AG08396 (cell line): ENCODE measurements at regions not wholly inside any gene's neighbourhood (a gene's known extent, or its start where the extent isn't known, plus 50 kb on each side); places are given as distances from the start of the nearest gene placed in this dataset.

Source experiments
- DNase-seq: peaks from one replicate; pipeline ENCODE4 v3.0.0; 2012; ENCODE audit warnings: low spot score, mixed read lengths

DNA sequence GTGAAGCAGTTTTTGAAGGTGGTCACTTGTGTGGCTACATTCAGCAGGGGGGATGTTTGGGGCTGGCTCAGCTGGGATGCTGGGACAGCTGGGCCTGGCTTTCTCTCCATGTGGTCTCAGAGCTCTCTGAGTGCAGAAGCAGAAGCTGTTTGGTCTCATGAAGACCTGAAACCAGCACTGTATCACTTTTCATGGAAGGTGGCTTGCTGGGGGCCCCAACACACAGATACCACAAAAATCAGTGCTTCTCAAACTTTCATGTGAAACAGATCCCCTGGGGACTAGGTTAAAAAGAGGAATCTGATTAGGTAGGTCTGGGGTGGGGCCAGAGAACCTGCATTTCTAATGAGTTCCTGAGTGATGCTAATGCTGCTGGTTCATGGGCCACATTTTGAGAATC lies 347.3 kb downstream of the DHX35 start:
- DNase-seq: no peak

DNA sequence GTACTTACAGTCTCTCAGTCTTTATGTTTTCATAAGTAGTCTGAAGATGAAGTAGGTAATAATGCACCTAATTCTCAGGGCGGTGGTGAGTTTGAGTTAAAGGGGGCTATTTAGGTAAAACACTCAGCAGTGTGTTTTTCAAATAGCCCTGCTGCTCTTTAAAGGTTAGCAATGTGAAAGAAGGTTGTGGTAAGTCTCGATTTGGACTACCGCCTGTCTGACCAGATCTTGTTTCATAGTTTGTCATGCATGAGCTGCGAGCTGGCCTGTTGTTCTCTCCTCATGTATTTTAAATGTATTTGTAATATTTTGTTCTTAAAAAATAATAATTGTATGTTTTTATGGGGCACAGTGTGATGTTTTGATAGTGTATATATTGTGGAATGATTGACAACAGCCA lies 340.2 kb downstream of the DHX35 start:
- DNase-seq: no peak

DNA sequence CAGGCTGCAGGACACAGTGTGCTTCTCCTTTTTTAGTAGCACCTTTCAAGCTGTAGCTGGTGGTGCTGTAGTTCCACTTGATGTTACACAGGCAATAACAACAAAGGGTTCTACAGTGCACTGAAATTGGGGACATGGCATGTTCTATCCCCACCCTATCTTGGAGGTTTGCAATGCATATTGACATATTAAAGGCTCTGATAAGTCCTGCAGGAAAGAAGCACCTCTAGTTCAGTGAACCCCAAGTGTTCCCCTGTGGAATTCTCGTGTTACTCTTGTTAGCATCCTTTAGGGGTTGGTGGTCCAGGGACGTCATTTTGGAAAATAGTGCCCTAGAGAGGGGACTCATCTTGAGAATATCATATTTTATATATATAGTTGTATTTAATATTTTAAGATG lies 337.6 kb downstream of the DHX35 start:
- DNase-seq: no peak

DNA sequence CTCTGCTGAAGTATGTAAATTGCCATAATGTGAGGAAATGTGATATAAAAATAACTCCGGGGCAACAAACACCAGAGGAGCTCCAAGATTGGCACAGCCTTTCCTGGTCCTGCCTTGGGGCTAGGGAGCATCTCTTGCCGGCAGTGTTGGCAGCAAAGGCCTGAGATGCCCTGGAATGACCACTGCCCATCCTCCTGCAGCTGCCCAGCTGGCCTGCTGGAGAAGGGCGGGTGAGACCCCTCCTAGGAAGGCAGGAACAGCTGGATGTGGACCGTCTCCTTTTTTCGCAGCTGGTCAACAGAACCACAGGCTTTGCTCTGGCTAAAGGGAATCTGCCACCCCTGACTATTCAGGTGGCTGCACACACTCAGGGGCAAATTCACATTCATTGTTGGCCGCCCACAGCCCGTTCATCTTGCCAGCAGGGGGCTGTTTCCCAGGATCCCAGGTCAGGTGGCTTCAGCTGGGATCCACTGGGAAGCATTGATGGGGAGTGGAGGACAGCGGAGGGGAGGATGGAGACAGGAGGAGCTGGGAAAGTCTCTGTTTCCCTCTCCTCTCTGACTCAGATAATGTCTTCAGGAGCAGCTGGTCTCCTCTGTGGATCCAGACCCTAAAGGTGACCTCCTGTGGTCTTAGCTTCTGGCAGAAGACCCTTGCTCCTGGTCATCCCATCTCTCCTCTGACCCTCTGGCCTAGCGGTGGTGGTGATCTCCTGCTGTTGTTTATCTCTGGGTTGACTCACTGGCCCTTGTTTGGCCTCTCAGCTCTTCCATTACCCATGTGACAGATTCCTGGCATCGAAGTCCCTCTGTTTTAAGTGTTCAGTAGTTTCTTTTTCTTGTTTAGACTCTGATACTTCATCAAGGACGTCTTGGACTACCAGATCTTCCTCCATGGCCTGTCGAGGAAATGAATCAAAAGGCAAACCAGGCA lies 336.7 kb downstream of the DHX35 start:
- DNase-seq: no peak

DNA sequence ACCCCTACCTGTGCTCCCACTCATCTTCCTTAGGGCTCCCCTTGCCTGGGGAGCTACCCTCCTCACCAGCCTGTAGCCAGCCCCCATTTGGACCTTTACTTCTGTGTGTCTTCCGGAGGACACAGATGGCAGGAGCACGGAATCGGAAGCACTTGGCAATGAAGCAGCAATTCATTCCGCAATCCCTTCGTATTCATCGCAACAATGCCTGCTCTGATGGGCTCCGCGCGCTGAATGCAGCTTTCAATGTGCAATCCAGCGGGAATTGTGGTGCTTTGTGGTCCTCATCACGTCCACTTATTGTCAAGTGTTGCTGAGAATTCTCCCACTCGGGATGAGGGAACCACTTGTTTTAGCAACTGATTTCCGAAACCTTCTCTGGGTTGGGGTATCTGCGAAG lies 336.0 kb downstream of the DHX35 start:
- no peak for DNase-seq

DNA sequence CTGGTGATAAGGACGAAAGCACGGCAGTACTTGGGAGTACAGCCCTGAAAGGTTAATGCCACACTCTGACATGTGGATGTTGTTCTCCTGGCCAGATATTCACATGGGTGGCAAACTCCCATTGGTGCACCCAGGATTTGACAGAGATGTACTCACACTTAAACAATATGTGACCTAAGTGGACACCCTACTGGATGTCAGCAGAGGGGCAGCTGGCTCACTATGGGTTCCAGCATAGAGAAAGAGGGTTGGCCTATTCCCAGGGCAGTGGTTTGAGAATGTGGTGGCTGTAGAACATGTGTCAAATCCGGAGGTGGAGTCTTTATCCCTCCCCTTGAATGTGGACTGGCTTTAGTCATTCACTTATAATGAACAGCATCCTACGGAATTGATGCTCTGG lies 333.2 kb downstream of the DHX35 start:
- DNase-seq: no peak

DNA sequence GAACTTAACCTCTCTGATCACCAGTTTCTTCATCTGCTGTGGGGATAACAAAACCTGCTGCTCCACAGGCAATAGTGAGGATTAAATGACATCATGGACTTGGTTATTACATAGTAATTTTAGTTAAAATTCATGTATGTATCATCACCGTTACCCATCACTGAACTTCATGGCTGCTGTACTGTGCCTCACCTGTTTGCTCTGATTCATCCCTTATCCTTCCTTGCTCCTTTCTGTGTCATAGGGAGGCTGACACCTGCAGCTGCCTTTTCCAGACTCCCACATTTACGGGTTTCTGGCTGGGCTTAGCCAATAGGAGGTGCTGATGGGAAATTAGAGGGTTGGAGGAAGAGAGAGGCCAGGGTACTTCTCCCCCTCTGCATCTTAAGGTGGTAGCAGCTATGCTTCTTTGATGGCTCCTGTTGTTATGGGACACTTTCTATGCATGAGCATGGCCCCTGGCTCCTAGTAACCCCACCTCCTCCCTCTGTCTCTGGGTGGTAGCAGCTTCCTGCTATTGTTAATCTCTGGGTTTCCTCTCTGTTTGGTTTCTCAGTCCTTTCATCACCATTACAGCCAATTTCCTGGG lies 332.1 kb downstream of the DHX35 start:
- no peak for DNase-seq

DNA sequence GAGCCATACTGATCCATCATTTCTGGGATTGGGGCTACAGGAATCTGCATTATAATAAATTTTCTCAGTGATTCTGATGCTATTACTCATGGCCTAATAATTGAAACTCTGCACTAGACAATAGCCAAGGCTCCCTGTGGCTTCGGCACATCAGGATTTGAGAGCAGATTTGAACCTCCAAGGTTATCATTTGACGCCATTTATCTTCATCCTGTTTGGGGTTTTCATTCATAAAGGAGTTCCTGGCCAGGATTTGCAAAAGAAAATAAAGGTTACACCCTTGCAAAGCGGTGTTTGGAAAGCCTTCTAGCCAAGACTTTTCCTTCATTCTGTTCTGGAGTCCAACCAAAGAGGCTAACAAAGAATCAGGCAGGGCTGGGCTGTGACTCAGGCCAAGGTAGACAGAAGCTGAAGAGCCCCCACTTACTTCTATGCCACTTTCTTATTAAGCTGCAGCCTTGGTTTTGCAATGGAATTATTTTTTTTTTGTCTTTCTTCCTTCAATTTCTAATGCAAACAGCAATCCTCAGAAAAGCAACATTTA lies 330.1 kb downstream of the DHX35 start:
- DNase-seq: no peak

DNA sequence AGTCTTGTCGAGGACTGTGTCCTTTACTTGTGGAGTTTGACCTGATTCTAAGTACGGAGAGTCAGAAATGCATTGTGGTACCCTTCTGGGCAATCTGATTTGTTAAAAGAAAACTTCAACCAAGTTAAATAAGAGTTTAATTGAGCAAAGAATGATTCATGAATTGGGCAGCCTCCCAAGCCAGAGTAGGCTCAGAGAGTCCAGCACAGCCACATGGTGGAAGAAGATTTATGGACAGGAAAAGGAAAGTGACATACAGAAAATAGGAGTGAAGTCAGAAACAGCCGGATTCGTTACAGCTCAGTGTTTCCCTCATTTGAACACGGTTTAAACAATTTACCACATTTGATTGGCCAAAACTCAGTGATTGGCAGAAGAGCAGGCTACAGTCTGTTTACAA lies 329.2 kb downstream of the DHX35 start:
- no peak for DNase-seq

DNA sequence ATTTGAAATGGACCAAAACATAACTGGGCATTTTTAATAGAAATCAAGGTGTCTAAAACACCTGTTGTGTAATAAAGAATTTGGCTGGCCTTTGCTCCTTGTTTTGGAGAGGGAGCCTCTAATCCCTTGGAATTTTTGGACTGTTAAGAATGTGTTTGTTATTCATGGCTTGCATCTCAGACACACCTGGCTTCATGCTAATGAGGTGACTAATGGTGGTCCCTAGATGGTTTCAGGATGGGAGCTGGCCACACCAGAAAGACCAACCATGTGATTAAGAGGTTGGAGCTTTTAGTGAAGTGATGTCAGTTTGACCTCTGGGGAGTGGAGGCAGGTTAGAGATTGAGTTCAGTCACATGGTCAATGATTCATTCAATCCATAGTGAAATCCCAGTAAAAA lies 328.4 kb downstream of the DHX35 start:
- DNase-seq: no peak

DNA sequence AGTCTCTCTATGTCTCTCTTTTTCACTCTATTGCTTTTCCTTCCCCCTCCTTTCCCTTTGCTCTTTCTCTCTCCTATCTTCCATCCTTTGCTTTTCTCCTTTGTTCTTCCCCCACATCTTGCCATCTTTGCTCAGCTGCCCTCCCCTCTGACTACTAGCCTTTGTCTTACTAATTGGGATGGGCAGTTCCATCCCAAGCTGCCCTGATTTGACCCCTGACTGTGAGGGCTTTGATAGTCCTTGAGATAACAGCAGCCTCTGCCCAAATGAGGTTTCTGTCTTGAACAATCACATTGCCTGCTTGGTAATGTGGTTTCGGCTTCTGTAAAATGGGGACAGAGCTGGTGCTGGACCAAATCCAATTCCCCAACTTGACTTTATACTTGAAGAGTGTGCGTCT lies 327.7 kb downstream of the DHX35 start:
- no peak for DNase-seq

DNA sequence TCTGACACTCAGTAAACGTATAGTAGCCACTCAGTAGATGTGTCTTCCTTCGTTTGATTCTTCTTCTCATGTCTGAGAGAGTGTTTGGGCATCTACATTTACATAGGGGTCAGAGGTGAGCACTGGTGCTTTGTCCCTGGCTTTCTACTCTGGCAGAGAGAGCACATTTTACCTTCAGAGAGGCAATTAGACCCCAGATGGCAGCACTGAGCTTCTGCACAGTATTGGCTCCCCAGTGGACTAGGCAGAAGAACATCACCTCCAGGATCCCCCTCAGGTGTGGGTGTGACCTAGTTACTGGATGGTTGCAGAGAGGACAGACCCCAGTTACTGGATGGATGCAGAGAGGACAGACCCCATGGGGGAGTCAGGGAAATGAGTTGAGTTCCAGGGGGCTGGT lies 327.2 kb downstream of the DHX35 start:
- DNase-seq: no peak

DNA sequence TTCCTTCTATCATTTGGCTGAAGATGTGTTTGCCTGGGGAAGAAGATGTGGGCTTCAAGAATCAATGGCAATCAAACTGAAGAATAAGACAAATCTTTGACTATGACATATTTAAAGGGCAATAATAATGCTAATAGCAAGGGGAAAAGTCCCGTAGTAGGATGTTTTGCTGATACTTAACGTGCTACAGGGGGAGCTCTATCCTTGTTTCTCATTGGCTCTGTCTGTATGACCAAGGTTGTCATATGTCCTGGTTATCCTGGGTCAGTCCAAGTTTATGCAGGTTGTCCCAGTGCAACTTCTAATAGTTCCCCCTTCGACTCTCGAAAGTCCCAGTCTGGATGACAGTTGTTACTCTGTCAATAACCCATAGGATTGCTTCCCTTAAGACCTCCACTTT lies 321.3 kb downstream of the DHX35 start:
- DNase-seq: no peak

DNA sequence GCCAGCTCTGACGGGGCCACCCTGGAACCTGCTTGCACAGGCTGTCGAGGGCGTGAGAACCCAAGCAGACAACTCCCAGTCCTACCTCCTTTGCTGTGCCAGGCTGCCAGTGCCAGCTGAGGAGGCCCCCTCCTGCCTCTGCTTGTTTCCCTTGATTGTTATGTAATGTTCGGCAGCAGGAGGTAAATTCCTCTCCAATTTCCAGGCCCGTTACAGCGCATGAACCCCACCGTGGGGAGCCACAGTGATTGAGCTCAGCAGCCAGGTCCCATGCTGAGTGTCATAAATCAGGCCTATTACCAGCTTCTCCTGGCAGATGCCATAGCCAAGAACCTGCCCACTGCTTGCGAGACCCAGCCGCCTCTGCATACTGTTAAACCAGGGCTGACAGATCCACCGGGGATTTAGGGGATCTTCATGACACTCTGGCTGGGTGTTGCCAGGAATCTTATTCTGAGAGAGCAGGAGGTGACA lies 320.5 kb downstream of the DHX35 start:
- no peak for DNase-seq

DNA sequence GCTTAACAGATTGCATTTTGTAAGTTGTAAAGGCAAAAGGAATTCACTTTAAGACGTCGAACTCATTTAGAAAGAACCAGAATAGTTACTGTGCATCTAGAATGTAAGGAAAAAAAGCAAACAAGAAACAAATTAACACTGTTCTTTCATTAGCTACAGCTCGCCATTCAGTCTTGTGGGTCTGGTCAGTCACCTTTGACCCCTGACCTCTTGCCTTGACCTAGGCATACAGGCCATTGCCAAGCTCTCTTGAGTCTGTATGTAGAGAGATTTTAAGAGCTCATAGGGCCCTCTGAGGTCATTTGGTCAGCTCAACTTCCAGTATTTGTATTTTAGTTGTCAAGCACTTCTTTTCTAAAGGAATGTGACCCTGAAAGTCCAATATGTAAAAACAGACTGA lies 318.7 kb downstream of the DHX35 start:
- no peak for DNase-seq

DNA sequence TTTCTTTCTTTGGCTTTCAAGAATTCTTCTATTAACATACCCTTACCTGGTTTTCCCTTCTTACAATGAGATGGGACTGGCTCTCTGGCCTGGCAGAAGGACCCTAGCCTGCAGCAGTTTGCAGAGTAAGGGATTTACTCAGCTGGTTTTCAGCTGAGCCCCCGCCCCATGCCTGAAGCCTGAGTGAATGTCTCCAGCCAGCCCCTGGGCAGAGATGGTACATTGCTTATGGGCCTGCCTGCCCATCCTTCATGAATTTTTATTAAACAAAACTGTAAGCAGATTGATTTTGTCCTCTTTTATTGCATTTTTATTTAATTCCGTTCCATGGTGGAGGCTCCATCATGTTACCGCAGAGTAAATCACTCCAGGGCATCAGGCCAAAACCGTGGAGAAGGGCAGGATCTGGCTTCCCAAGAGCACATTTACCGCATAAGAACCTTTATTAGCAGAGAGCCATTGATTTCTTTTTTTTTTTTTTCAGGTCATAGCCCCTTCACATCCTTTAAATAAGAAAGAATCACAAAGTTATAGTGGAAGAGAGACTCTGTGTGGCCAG lies 316.2 kb downstream of the DHX35 start:
- no peak for DNase-seq

DNA sequence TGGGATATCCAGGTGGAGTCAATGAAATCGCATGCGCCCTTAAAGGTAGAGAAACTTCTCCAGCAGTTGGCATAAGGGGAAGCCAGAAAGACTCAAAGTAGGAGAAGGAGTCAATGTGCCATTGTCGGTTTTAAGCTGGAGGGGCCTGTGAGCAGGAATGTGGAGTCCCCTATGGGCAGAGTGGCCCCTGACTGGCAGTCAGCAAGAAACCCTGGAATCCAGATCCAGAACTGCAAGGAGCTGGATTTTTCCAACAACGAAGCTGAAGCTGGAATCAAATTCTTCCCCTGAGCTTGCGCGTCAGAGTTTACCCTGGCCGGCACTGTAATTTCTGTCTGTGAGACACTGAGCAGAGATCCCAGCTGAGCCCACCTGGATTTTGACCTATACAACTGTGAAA lies 315.0 kb downstream of the DHX35 start:
- DNase-seq: no peak

DNA sequence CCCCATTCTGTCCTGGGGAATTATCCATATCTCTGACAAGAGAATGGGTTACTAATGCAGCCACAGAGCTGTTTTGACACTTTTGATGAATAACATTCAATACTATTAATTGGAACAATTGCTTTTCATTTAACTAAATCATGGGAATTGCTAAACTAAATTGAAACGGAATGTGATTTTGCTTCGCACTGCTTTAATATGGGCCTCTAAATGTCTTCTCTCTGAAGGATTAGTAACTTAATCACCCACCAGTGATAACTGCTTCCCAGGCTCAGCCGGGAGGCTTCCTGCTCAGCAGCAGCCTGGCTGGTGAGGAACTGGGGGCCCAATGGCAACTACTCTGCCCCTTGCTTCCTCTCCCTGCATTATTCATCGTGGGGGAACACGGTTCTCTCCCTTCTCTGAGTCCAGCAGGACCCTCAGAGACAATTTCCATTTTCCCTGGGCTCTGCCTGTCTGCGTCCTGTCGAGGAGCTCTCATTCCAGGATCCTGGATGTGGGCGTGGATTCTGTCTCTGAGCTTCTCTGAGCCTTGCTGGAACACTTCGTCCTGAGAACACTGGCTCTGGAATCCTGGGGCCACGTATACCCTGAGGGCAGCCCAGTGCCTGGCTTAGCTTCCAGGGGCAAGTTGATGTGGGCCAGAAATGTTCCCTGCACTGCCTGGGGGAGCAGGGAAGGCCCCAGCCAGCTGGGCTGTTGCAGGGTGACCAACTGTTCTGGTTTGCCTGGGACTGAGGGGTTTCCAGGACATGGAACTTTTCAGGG lies 308.9 kb downstream of the DHX35 start:
- DNase-seq: no peak

DNA sequence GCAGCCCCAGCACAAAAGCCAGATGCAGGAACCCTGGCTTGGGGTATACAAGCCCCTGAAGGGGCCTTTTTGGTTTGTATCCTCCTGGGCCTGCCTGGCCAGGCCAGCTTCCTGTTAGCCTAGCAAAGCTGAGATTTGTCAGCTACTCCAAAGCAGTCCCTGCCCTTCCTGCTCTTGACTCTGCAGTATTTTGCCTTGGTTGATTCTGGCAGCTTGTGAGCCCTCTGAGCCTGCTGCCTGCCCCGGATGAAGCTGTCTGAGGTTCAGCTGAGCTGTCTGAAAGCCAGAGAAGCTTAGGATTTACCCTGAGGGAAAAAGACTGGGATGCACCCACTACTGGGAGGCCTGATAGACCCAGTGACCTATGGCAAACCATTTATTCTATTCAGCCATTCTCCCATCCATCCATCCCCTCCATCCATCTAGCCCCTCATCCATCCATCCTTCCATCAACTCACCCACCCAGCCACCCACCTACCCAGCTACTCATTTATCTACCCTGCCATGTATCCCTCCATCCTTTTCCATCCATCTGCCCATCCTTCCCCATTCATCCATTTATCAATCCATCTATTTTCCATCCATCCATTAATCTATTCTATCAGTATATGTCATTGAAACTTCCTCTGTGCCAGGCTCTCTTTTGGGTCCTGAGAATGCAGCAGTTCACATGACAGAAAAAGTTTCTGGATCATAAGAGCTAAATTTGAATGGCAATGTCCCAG lies 307.5 kb downstream of the DHX35 start:
- no peak for DNase-seq

DNA sequence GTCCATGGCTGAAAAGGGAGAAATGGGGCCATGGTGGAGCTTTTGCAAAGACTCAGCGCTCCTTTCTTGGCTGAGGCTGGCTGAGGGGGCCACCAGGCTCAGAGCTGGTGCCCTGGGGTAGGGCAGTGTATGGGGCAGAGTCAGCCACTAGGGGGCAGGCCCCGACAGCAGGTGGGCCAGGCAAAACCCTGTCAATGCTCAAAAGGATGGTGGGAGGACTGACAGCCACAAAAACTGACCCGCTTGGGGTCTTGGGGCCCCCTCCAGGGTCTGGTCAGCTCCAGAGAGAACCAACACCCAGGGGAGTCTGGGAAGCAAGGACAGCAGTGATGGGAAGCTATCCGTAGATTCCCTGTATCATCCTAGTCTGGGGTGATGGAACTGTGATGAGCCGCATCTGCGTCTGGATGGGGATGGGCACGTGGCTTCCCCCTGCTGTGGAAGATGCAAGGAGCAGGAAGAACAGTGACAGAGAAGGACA lies 306.9 kb downstream of the DHX35 start:
- peak; percentile 63 for DNase-seq

DNA sequence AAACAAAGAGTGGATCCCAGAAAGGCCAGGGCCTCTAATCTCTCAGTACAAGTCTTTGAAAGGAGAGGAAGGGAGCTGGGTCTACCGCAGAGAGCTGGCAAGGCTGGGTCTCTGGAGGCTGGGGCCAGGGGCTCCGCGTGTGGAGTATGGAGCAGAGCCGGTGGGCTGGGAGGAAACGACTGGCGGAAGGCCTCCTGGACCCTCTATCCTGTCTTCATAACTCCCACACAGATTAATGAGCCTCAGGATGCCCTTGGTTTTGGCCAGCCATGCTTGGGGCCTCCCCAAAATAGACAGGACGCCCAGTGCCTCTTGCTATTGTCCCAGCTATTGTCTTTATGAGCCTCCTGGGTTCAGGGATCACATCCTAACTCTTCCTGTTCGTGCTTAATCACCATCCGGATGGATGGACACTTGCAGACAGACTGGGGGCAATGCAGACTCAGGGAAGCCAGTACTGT lies 306.4 kb downstream of the DHX35 start:
- no peak for DNase-seq
